HG02943 (cell line): ENCODE measurements at regions not wholly inside any gene's neighbourhood (a gene's known extent, or its start where the extent isn't known, plus 50 kb on each side); places are given as distances from the start of the nearest gene placed in this dataset.

Experiments used
- ATAC-seq: cut with Tn5 transposase; IDR thresholded peaks from one replicate; pipeline ENCODE4 v1.9.1; 2021; ENCODE audit warnings: mild to moderate bottlenecking, low read depth, moderate library complexity; ENCODE audit not compliant: unreplicated experiment

DNA sequence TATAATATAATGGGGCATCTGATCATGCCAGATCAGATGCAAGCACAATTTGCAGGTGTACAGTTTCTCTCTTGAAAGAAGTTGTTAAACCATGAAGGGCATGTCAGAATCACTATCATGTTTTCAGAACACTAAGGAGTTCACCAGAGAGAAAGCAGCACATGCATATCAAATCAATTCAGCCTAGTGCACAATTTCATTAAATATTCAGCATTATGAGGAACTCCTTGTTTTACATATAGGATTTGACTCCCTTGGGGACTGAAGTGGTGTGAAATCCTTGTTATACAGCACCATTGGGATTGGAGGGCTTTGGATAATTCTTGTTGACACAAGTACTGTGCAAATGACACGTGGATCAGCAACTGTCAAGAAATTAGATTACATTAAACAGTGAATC is 562.1 kb upstream of the KLHL29 start:
- ATAC-seq: no peak

DNA sequence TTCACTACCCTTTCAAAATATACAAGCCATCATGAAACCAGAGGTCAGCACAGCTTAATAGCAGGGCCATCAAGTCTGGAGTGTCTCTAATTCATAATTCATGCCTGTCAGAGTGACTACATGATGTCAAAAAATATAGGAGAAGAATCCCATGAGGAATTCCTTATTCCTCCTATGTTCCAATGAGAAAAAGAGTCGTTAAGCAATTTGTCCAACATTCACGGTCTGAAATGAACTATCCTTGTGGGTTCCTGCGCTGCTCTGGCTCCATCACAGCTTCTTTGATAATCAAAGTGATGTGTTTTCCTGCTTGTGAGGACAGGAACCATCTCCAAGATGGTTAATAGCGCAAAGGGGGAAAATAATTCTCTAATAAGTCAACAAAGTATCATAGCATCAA is 560.4 kb upstream of the KLHL29 start:
- ATAC-seq: no peak

DNA sequence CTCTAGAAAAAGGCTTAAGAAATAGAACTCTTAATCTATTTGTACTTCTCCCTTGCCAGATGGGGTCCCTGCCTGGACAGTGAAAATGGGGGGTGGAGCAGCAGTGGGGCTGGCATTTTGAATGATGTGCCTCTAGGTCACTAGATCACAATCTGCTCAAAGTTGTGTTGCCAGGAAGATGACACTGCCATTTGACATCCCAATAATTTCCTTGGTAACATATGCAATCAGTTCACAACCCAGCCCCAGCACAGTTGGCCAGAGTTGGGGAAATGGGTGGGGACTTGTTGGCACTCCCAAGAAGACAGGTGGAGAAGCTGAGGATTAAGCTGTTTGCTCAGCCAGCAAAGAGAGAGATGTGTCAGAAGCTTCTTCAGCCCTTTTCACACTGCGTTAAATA is 558.3 kb upstream of the KLHL29 start:
- ATAC-seq: no peak

DNA sequence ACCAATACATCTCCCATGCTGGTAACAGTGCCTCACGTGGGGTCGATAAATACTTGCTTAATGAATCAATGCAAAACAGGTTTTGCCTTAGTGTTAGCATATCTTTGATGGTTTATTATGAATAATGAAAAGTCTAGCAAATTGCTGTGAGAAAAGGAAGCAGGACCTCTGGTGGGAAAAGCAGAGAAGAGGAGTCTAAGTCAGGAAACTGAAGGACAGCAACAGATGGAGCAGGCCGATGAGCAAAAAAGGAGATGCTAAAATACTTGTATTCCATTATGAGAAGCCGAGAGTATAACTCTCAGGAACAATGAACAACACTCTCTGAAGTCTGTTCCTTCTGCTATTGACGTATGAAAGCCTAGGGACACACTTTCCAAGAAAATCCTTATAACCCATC is 555.2 kb upstream of the KLHL29 start:
- ATAC-seq: no peak

DNA sequence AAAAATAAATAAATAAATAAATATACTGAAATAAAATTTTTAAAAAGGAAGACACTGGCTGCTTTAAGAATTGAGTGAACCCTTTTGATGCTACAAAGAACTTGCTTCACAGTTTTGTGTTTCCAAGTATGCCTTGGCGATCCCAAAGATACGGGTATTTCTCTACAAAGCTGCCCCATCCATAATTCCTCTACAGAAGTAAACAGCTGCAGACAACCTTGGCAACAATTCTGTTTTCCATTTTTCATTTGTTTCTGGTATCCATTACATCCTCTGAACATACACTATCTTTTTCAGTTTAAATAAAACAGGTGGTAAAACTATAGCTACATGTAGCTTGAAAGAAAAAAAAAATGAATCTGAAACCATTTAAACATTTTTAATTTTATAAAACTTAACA is 552.8 kb upstream of the KLHL29 start:
- no peak for ATAC-seq

DNA sequence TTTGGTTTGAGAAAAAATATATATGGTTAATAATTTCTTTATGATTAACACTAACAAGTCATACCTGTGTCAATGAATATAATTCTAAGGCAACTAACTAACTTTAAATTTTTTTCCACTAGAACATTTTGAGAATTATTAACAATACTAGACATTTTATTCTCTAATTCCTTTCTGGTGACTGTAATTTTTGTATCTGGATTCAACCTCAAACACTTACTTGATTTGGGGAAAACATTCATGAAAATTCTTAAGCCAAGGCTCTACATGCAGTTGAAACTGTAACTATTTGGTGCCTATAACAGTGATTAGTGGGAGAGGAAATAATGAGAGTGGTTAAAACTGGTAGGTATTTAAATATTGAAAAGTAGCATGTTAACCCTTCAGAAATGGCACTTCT is 546.5 kb upstream of the KLHL29 start:
- no peak for ATAC-seq

DNA sequence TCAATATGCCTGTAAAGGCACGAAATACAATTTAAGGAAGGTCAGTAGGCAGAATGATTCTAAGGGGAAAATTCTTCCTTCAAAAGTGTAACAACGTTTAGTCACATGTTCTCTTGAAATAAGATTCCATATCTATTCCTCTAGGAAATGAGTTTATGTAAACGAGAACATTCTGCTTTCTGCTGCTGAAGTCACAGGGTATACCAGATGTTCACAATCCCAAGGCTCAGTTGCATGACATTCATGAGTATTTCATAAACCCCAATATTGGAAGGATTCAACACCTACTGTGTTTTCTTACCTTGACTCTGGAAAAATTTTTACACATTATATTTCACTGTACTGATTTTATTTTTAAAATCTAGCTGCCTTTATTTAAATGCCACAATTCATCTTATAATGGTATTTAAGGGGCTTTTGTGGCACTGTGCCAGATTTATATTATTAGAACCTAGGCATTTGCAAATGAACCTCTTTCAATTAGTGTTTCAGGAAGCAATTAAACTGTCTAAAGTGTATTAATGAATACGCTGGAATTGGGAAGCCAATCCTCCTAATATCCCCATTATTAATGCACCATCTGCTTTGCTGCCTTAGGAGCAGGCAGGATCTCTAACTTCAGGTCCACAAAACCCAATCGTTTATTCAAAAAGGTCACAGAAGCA is 542.6 kb upstream of the KLHL29 start:
- ATAC-seq: no peak

DNA sequence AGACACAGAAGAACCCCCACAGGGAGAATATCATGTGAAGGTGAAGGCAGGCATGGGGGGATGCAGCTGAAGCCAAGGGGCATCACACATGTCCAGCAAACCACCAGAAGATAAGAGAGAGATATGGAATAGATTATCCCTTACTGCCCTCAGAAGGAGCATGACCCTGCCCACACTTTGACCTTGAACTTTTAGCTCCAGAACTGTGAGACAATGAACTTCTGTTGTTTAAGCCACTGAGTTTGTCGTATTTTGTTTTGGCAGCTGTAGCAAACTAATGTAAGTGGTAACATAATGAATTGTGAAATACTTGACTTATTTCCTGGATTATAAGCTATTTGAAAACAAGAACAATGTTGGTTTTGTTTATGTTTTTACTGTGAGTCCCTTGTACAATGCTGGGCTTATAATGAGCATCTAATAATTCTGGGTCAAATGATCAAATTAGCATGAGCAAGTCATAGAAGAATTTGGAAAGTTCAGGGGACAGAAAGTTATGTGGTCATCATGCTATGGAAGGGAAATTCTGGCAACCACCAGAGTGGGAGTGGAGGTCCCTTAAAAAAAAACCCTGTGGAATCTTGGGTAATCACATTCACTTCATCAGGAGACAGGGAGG is 541.0 kb upstream of the KLHL29 start:
- ATAC-seq: no peak

DNA sequence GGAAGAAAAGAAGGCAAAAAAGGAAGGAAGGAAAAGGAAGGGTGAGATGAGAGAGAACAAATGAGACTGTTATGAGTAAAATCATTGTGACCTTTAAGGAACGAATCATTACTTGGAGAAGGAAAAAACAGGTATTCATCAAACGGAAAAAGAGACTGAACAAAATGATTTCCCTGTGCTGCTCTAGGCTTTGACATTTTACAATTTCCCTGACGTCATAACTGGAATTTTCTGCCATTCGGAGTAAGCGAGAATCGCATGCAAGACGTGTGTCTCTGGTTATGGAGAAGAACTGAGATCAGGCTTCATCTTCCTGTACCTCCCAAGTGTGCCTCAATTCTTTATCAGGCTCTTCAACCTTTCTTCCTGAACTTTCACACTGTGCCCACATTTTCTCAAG is 534.7 kb upstream of the KLHL29 start:
- ATAC-seq: no peak

DNA sequence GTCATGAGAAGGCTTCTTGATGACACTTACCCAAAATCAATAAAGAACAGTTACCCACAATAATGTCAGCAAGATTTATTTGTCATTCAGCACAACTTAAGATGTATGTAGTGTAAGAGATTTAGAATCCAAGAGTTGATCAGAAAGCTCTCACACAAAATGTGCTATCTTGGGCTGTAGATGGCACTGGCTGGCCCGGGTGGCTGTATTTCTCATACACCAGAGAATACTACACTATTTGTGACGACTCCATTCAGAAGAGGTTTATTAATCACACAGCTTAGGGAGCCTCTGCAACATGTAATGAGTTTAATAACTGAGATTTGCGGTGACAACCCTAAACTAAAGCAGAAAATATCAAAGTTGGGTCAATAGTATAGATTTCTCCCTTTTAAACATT is 530.4 kb upstream of the KLHL29 start:
- ATAC-seq: no peak

DNA sequence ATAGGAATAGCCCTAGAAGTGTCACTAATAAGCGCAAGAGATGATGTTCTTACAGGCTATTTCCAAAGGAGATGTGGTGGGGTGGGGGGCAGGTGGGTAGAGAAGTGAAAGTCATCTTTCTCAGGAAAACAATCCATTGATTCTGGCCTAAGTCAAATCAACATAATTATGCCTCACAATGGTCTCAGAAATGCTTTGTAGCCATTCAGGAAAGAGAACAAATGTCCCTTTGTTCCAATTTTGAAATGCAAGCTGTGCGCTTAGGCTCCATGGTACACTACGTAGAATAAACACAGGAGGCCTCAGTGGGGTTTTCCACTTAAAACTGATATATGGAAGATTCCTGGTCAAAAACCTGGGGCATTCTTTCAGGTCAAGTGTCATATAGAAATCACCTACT is 529.9 kb upstream of the KLHL29 start:
- ATAC-seq: no peak

DNA sequence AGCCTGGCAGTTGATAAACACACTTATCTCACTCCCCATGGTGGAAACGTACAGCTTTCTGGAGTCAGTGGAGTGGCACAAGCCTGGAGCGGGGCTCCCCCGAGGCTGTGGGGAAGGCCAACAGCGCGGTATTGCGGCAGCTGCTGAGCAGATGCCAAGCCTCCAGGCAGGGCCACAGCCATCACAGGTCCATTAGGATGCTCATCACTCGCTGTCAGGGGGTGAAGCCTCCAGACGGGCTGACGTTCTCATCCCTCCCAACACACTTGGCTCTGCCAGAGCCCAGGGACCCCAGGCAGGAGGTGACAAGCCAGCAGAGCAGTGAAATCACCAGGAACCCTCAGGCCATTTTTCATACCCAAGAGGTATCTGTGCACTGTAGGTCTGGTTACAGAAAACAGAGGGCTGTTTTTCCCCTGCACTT is 529.2 kb upstream of the KLHL29 start:
- ATAC-seq: no peak

DNA sequence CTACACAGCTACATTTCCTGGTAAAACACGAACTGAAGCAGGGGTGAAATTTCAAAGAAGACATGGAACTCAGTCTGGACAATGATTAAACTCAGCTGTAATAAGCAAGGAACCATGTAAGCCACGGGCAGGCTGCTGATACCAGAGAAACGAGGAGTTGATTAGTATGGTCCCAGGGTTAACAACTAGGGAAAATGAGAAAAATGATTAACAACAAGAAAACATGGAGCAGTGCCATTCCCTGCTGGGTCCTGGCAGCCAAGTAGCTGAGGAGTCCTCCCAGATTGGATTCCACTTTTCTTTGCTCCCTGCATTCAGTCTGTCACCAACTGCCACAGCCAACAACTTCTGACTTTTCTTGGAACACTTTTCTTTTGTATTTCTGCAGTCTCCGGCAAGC is 517.0 kb upstream of the KLHL29 start:
- no peak for ATAC-seq

DNA sequence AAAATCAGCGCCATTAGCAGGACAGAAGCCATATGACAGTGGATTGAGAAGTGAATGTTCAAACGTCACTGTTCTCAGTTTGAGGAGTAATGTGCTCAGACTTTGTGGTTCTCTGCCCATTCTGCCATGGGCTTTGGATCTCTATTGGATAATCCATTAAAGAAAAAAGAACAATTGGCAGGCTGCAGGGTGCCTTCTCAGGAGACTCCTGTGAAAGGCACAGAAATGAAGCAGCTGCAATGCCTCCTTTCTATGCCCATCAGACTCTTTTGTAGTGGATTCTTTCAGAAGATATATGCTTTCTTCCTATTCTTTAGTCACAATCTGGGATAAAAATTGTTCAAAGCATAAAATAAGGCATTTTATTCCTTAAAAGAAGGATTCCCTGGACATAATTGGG is 506.9 kb upstream of the KLHL29 start:
- ATAC-seq: no peak

DNA sequence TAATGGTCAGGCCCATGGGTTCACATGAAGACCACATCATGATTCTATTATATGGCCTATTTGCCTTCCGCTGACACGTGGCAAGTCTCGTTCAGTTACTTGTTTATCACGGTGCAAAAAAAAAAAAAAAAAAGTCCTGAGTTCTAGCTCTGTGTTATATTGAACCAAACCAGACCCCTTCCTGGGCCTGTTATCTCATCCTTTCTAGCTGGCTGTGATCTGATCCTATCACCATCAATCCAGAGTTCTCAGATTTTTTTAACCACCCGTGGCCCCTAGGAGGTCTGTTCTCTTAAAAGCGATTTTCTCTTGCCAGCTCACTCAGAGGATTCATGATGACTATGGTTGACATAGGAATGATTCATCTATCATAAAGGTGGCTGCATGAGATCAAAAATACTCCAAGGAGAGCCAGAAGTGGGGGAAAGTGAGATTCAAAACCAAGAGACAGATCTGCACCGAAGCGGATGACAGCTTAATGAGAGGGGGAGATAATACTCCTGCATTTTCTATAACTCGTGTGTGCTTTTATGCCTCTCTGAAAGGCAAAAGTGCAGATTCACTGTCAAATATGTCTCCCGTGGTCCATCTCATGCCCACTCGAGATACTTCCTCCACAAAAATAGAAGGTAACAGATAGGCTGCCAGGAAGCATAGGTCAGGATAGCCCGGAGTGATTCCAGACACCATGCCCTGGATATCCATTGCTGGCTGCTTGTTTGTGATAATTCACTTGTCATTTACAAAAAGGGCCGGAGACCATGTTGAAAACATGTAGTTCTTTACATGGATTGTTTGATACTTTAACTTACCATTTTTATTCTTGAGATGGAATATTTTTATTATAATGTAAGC is 505.7 kb upstream of the KLHL29 start:
- ATAC-seq: no peak

DNA sequence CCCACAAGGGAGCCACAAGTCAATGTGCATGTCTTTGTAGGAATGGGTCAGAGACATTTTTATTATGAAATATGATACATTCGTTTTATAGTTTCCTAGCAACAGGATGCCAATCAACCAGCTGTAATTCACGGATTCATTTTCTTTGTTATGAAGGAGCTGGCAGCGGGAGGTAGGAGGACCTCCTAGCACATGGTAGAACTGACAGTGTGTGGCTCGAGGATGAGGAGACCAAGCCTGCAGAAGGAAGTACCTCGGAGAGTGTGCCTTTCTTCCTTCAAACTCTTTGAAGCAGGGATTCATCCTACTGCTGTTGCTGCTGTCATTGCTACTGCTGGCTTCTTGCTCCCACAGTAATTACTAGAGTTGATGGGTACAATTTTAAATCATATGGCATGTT is 504.8 kb upstream of the KLHL29 start:
- ATAC-seq: no peak

DNA sequence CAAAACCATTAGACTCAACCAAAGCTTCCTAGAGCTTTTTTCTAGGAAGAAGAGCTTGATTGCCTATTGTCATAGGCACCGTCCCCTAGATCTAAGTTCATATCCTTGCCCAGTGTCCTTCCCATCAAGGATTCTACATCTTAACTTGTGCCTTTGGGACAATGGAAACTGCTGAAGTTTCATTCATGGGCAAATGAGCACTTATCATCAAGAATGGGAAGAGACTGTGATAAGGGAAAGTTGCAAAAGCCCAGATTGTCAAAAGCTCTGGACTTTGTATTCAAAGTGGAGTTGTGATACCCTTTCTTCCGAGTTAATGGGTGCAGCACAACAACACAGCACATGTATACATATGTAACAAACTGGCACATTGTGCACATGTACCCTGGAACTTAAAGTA is 503.0 kb upstream of the KLHL29 start:
- no peak for ATAC-seq

DNA sequence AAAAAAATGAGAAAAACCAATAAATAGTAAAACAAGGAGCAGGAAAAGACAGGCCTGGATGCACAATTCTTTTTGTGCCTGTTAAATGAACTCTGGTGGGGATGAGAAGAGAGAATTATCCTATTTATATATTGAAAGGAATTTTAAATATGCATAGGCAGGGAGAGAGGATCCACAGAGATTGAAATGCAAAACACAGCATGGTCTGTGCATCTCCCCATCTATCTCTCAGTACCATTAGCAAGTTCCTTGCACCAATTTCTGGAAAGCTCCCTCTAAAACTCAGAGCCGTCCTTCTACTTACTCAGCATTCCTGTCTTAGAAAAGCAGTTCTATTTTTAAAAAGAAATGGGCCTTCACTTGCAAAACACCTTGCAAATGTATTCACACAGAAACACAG is 502.3 kb upstream of the KLHL29 start:
- ATAC-seq: no peak

DNA sequence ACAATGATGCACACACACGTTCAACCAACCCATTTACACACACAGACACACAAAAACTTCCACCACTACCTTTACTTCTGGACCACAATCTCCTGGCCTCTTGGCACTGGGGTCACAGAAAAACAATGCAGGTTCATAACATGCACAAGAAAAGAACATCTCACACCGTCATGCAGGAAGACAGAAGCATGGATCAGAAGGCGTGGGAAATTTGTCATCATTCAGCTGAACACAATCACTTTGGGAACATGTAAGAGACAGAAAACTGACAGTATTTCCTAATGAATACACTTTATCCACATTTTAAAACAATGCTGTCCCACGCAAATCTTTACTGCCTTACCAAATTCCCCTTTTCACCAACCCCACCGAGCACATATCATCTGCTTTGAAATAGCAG is 501.9 kb upstream of the KLHL29 start:
- ATAC-seq: no peak

DNA sequence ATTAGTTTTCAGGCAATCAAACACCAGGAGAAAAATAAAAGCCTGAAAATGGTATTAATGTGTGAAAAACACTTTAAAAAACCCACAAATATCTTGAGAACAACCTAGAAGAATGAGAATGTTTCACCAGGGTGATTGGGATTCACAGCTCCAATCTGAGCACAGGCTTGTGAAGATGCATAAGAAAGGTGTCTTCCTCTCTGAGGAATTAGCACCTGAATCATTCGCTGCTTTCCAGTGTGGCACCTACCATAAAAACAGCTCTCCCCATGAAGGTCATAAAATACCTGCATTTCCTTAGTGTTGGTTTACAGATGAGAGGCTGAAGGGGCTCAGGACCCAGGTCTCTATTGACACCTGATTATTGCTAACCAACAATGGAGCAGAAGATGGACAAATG is 499.7 kb upstream of the KLHL29 start:
- ATAC-seq: no peak

DNA sequence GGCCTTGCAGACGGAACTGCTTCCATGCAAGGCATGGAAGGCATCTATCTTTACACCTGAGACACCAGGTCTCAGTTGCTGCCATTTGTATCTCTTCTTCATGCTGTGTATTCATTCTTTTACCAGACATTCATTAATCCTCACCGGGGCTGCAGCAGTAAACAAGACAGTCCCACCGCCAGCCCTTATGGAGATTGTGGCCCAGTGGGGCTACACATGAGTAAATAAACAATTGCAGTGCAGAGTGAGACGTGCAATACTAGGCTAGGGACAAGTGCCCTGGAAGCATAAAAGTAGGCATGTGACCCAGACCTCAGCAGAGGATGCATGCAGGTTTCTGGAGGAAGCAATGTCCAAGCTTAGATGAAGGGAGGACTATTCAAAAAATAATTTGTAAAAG is 497.6 kb upstream of the KLHL29 start:
- no peak for ATAC-seq

DNA sequence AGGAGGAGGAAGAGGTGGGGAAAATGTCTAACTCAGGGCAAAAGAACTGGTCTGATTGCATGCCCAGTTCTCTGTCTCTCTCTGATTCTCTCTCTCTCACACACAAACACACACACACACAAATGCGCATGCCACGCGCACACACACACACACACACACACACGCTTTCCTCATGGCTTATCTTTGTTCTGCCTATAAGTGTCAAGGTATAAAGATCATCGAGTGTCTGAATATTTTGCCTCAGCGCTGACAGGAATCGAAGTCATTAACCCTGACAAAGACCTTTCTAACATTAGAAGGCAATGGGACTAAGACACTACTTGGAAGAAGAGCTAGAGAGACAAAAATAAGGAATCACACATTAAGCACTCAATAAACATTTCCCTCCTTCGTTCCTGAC is 497.1 kb upstream of the KLHL29 start:
- ATAC-seq: no peak
